GM21381 (cell line): ENCODE measurements at regions not wholly inside any gene's neighbourhood (a gene's known extent, or its start where the extent isn't known, plus 50 kb on each side); places are given as distances from the start of the nearest gene placed in this dataset.

Experiments
- ATAC-seq: cut with Tn5 transposase; IDR thresholded peaks from one replicate; pipeline ENCODE4 v1.9.1; 2021; ENCODE audit warnings: mild to moderate bottlenecking, moderate library complexity; ENCODE audit not compliant: unreplicated experiment

DNA sequence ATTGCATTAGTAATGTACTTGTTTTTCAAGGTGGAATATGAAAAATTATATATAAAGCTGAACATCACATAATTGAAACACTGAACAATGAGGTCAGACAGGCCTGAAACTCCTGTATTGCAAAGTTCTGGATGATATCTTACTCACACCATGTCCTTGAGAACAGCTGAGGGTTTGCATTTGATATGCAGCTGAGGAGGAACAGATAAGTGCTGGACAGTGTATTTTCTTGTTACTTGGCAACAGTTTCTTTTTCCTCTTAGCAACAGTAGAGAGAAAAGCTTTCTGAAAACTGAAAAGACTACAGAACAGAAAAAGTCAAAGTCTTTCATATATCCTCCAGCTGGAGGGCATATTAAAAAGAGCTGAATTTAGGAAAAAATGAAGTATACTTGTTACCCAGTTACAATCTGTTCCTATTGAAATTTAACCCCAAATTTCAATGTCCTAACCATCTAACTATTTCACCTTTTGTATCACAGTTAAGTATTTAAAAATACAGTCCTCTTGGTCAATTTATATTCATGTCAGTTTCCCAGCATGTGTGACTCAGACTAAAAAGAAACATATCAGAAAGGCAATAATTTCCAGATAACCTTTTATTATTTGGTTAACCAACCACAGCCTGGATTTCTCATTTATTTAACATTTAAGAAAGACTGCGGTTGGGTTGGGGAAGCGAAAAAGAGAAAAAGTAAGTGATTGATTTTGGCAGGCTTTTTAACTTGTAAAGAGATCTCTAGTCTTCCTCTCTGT lies 733.0 kb upstream of the DPPA4 start:
- ATAC-seq = no peak

DNA sequence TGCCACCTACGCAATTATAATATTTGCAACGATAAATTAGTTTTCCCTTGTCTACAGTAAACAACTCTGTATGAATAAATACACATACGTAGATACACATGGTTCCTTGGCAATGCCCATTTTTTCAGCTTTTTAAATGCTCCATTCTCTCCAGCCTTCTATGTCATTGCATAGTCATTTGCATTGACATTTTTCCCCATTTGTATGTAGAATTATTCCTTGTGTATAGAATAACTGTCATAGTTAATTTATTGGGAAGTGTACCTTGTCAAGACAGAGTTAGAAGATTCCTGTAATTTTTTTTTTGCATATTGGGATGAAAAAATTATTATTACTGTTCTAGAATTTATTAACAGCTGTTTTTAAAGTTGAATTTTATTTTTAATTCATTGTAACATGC lies 736.7 kb upstream of the DPPA4 start:
- no peak for ATAC-seq

GRCh38 chr3:110077093-110077492 lies 739.7 kb upstream of the DPPA4 start:
- ATAC-seq = no peak

DNA sequence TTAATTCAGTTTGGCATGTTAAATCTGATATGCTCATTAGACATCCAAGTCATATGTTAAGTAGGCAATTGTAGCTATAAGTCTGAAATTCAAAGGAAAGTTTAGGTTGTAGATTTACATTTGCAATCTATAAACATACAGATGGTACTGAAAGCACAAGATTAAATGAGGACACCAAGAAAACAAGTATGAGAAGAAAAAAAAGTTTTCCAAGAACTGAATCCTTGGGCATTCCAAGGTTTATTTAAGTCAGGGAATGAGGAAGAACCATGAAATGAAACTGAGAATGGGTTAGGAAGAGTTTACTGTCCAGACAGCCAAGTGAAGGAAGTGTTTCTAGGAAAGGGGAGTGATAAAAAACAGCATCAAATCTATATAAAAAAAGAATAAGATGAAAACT lies 756.1 kb upstream of the DPPA4 start:
- no peak for ATAC-seq

GRCh38 chr3:110093812-110094401 lies 756.6 kb upstream of the DPPA4 start:
- ATAC-seq = no peak

GRCh38 chr3:110099711-110100110 lies 762.4 kb upstream of the DPPA4 start:
- no peak for ATAC-seq

DNA sequence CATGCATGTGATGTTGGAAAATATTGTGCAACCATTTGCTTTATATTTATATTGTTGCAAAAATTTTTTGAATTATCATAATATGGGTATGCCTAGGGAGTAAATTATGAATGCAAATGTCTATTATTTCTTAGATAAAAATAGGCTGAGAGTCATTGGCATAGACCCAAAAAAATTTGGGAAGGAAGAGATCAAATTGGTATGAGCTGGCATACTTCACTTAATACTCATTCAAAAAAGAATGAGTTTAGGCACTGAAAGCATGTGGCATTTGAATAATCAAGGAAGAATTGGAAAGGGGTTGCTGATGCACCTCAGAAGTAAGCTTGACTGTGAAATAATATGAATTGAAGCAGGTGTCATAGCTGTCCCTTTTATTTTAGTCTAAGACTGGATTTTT lies 764.0 kb upstream of the DPPA4 start:
- no peak for ATAC-seq

GRCh38 chr3:110106805-110107204 lies 769.5 kb upstream of the DPPA4 start:
- ATAC-seq = no peak

DNA sequence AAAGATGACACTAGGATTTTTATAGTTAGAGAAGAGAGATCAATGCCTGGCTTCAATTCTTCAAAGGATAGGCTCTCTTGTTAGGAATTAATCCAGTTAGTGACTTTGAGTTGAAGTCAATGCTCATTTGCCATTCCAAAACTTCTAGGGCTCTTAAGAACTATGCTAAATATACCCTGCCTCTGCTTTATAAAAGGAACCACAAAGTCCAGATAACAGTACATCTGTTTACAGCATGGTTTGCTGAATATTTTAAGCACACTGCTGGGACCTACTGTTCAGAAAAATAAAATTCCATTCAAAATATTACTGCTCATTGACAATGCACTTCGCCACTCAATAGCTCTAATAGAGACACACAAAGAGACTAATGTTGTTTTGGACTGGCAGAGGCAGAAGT lies 786.6 kb upstream of the DPPA4 start:
- no peak for ATAC-seq

- ATAC-seq = no peak
Observed at GRCh38 chr3:110126065-110126464, 788.7 kb upstream of the DPPA4 start.

GRCh38 chr3:110133971-110134370 lies 796.6 kb upstream of the DPPA4 start:
- no peak for ATAC-seq

DNA sequence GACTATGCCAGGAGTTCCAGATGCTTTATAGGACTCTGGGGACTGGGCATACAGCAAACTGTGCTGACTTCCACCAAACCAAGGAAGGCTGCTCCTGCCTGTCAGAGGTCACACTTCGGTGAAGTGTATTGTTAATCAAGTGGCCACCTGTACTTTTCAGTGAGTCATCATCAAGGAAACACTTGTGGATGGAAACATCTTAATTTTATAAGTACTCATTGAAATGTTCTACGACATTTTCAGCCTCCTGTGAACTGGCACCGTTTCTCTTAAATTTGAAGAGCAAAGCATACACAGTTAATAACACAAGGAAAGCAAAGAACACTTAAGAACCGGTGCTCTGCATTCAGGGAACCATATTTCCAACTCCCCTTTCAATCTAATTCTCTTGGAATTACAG lies 801.7 kb upstream of the DPPA4 start:
- ATAC-seq = no peak

DNA sequence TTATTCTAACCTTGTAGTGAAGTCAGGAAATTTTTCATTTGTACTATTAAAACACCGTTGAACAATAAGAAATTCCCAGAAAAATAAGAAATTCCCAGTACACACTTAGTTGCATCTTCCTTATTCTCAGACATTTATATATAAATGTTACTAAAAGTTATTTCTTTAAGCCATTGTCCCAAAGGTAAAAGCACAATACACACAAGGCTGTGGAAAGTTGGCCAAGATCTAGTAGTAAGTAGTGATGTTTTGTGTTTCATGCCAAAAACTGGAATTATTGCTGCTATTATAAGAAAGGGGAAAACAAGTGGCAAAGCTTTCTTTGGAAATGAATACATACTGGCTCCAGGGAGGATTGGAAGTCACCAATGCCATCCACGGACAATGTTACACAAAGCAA lies 802.5 kb upstream of the DPPA4 start:
- ATAC-seq = no peak

DNA sequence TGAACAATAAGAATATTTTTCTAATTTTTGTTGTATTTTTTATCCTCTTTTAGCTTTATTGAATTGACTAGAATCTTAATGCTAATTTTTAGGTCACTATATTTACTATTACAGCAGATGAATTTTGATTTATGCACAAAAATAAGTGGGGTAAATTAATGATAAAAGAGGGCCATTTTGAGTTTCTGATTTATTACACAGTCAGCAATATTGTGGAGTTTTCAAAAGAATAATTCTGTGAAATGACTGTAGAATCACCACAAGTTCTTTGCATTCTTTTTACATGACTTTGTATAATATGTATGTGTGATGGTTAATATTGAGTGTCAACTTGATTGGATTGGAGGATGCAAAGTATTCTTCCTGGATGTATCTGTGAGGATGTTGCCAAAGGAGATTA lies 812.4 kb upstream of the DPPA4 start:
- no peak for ATAC-seq

DNA sequence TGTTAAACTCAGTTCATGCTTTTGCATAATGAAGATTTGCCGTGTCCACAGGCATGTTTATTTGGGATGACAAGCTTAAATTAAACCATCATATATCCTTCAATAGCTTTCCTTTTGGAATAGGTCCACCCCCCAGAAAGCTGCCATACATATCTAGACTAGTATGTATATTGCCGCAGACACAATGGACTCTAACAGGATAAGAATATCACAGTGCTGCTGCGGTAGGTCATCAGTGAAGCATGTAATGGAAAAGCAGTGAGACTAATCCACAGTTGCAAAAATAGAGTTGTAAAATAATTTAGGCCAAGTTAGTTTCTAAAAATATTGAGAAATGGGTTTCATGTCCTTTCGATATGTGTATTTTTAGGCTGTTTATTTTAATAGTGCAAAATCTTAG lies 819.9 kb upstream of the DPPA4 start:
- ATAC-seq = no peak

- ATAC-seq = no peak
Observed at GRCh38 chr3:110164632-110165369, 827.5 kb upstream of the DPPA4 start.

DNA sequence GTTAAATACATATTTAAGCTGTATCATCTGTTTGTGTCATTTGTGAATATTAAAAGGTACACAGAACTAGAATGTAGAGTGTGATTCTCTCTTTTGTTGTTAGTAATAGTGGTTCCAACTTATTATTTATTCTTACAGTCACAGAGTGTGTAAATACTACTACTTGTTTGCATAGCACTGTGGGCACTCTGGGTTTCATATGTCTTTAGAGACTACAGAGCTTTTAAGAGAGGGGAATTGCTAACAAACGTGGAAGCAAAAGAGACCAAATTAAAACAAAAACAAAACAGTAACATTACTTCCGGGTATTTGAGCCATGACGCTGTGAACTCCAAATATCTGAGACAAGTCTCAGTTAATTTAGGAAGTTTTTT lies 828.0 kb upstream of the DPPA4 start:
- no peak for ATAC-seq

- no peak for ATAC-seq
Observed at GRCh38 chr3:110165753-110166152, 828.4 kb upstream of the DPPA4 start.

GRCh38 chr3:110166791-110167190 lies 829.4 kb upstream of the DPPA4 start:
- no peak for ATAC-seq

- ATAC-seq = no peak
Observed at GRCh38 chr3:110174908-110175307, 837.6 kb upstream of the DPPA4 start.

- ATAC-seq = no peak
Observed at GRCh38 chr3:110178965-110179364, 841.6 kb upstream of the DPPA4 start.

- no peak for ATAC-seq
Observed at GRCh38 chr3:110180733-110181132, 843.4 kb upstream of the DPPA4 start.
